Osteoblast (primary cell): ENCODE measurements at regions not wholly inside any gene's neighbourhood (a gene's known extent, or its start where the extent isn't known, plus 50 kb on each side); places are given as distances from the start of the nearest gene placed in this dataset.

Source experiments
- DNase-seq: peaks from one replicate; pipeline ENCODE4 v3.0.0; 2011; ENCODE audit warnings: low spot score, mixed read lengths; ENCODE audit not compliant: insufficient read length; ENCODE audit errors: missing footprints
- H2AFZ ChIP-seq: 2 replicates; pipeline ENCODE4 v1.6.0; 2011; ENCODE audit warnings: mild to moderate bottlenecking, low read length
- H3K27ac ChIP-seq: 2 replicates; pipeline ENCODE4 v1.5.1; 2011; ENCODE audit warnings: mild to moderate bottlenecking, low read depth, low read length, moderate library complexity
- H3K27me3 ChIP-seq: 2 replicates; pipeline ENCODE4 v1.6.0; 2012; ENCODE audit warnings: mild to moderate bottlenecking, control low read depth, inconsistent platforms, low read length, moderate library complexity; ENCODE audit not compliant: insufficient read depth
- H3K36me3 ChIP-seq: 2 replicates; pipeline ENCODE4 v1.5.1; 2011; ENCODE audit warnings: mild to moderate bottlenecking, low read length, control low read depth, moderate library complexity; ENCODE audit not compliant: insufficient read depth
- H3K4me1 ChIP-seq: 2 replicates; pipeline ENCODE4 v1.5.1; 2011; ENCODE audit warnings: mild to moderate bottlenecking, low read length, control low read depth, moderate library complexity; ENCODE audit not compliant: insufficient read depth
- H3K4me2 ChIP-seq: 2 replicates; pipeline ENCODE4 v1.6.0; 2011; ENCODE audit warnings: mild to moderate bottlenecking, low read length; ENCODE audit not compliant: insufficient read depth
- H3K4me3 ChIP-seq: fragments of 200-600 bp; sonication (generic); 3 replicates; pipeline ENCODE4 v1.5.1; 2012; ENCODE audit warnings: mild to moderate bottlenecking, low read length, inconsistent platforms; ENCODE audit not compliant: insufficient read depth
- H3K79me2 ChIP-seq: 2 replicates; pipeline ENCODE4 v1.6.0; 2012; ENCODE audit warnings: mild to moderate bottlenecking, low read length, control low read depth, inconsistent platforms; ENCODE audit not compliant: insufficient read depth
- H3K9me3 ChIP-seq: 2 replicates; pipeline ENCODE4 v1.5.1; 2011; ENCODE audit warnings: low read depth, low read length, control low read depth
- H4K20me1 ChIP-seq: 2 replicates; pipeline ENCODE4 v1.6.0; 2012; ENCODE audit warnings: mild to moderate bottlenecking, low read length, control low read depth; ENCODE audit not compliant: insufficient read depth
- CTCF ChIP-seq: IDR thresholded peaks from 2 replicates; pipeline ENCODE4 v1.5.1; 2011; ENCODE audit warnings: mild to moderate bottlenecking, low read depth, low read length, moderate library complexity; ENCODE audit errors: extremely low read depth

- H3K9me3 ChIP-seq = peaks cover 5% of the 10 kb centered on the region
- H4K20me1 ChIP-seq = no peaks in the 10 kb centered on the region
- no peak overlapping the region for H3K27ac ChIP-seq
- H3K4me3 ChIP-seq = no peak overlapping the region
- H2AFZ ChIP-seq = no peak overlapping the region
- no peaks in the 10 kb centered on the region for H3K79me2 ChIP-seq
- H3K36me3 ChIP-seq = no peaks in the 10 kb centered on the region
- DNase-seq = no peak
- H3K27me3 ChIP-seq = no peaks in the 10 kb centered on the region
- H3K4me2 ChIP-seq = no peak overlapping the region
- TF ChIP-seq CTCF = no peak
- no peaks in the 10 kb centered on the region for H3K4me1 ChIP-seq
Observed at GRCh38 chr9:28079677-28080076, 506.4 kb upstream of the C9orf72 start.

GRCh38 chr9:28082671-28083070 is 509.4 kb upstream of the C9orf72 start:
- Histone ChIP-seq H3K79me2 (no peaks in the 10 kb centered on the region), H3K27ac (no peak overlapping the region), H3K27me3 (no peaks in the 10 kb centered on the region), H3K36me3 (no peaks in the 10 kb centered on the region), H3K9me3 (peaks cover 5% of the 10 kb centered on the region), H4K20me1 (no peaks in the 10 kb centered on the region), H3K4me3 (no peak overlapping the region), H3K4me1 (no peaks in the 10 kb centered on the region), H2AFZ (no peak overlapping the region), H3K4me2 (no peak overlapping the region)
- no peak for DNase-seq
- TF ChIP-seq CTCF = no peak

- Histone ChIP-seq H3K79me2 (no peaks in the 10 kb centered on the region), H3K9me3 (peaks cover 5% of the 10 kb centered on the region), H3K4me1 (no peaks in the 10 kb centered on the region), H3K36me3 (no peaks in the 10 kb centered on the region), H3K4me3 (no peak overlapping the region), H3K4me2 (no peak overlapping the region), H2AFZ (no peak overlapping the region), H3K27me3 (no peaks in the 10 kb centered on the region), H3K27ac (no peak overlapping the region), H4K20me1 (no peaks in the 10 kb centered on the region)
- no peak for TF ChIP-seq CTCF
- DNase-seq = no peak
Observed at GRCh38 chr9:28086881-28087280, 513.6 kb upstream of the C9orf72 start.

GRCh38 chr9:28092981-28093936 is 520.0 kb upstream of the C9orf72 start:
- H3K36me3 ChIP-seq = no peaks in the 10 kb centered on the region
- TF ChIP-seq CTCF = no peak
- H3K4me2 ChIP-seq = no peak overlapping the region
- no peaks in the 10 kb centered on the region for H3K9me3 ChIP-seq
- H4K20me1 ChIP-seq = no peaks in the 10 kb centered on the region
- H3K27me3 ChIP-seq = no peaks in the 10 kb centered on the region
- H3K4me3 ChIP-seq = no peak overlapping the region
- no peak overlapping the region for H2AFZ ChIP-seq
- DNase-seq = no peak
- H3K79me2 ChIP-seq = no peaks in the 10 kb centered on the region
- H3K4me1 ChIP-seq = no peaks in the 10 kb centered on the region
- H3K27ac ChIP-seq = no peak overlapping the region
